H1 (cell line): ENCODE measurements at regions not wholly inside any gene's neighbourhood (a gene's known extent, or its start where the extent isn't known, plus 50 kb on each side); places are given as distances from the start of the nearest gene placed in this dataset.
A peak's percentile ranks its signal among the peaks of the same experiment; 100 is the strongest.

ENCODE experiments used
- CTCF ChIA-PET: fragments of 300-600 bp; sonication (Branson Sonifier 250); formaldehyde crosslinking; loops from one replicate; lab custom pipeline; 2021; ENCODE audit not compliant: partially characterized antibody; lab: Charles Lee
- POLR2A ChIA-PET: fragments of 300-600 bp; sonication (Branson Sonifier 250); formaldehyde crosslinking; loops from one replicate; lab custom pipeline; 2021; ENCODE audit warnings: inconsistent platforms; ENCODE audit not compliant: partially characterized antibody; lab: Charles Lee
- DNase-seq, 2 experiments: peaks; one replicate each; pipeline versions ENCODE4 v3.0.0 to v3.0.0-alpha.2; 2010 to 2022; ENCODE audit warnings: low spot score in 2 of 2, low read depth in 1 of 2, mixed read lengths in 1 of 2
- FAIRE-seq: peaks from 2 replicates; lab custom pipeline; 2011; peaks lifted over from hg19 to GRCh38; lab: Jason Lieb, UNC
- H2AFZ ChIP-seq: 2 replicates; pipeline ENCODE4 v1.8.1; 2012; ENCODE audit warnings: low read length, inconsistent platforms
- H2AK5ac ChIP-seq: 2 replicates; pipeline ENCODE4 v1.6.1; 2013; ENCODE audit warnings: low read depth, low read length
- H2BK120ac ChIP-seq: replicated peaks from 2 replicates; pipeline ENCODE3; 2013; ENCODE audit warnings: low read depth, low read length, inconsistent platforms
- H2BK12ac ChIP-seq: 2 replicates; pipeline ENCODE4 v1.6.1; 2013; ENCODE audit warnings: low read depth, low read length
- H2BK15ac ChIP-seq: 2 replicates; pipeline ENCODE4 v1.6.1; 2013; ENCODE audit warnings: low read length
- H2BK20ac ChIP-seq: 2 replicates; pipeline ENCODE4 v1.6.1; 2013; ENCODE audit warnings: low read length
- H2BK5ac ChIP-seq: 2 replicates; pipeline ENCODE4 v1.6.1; 2013; ENCODE audit warnings: low read depth, low read length
- H3K14ac ChIP-seq: 2 replicates; pipeline ENCODE4 v1.6.1; 2013; ENCODE audit warnings: inconsistent platforms; ENCODE audit not compliant: insufficient read length
- H3K18ac ChIP-seq: 2 replicates; pipeline ENCODE4 v1.6.1; 2013; ENCODE audit warnings: low read length; ENCODE audit errors: extremely low read depth
- H3K23ac ChIP-seq: 2 replicates; pipeline ENCODE4 v1.6.1; 2013; ENCODE audit warnings: inconsistent platforms; ENCODE audit not compliant: insufficient read length
- H3K23me2 ChIP-seq: 2 replicates; pipeline ENCODE4 v1.6.1; 2013; ENCODE audit warnings: low read depth, low read length
- H3K27ac ChIP-seq: 2 replicates; pipeline ENCODE4 v1.6.1; 2011; ENCODE audit warnings: low read depth, low read length, inconsistent platforms
- H3K27me3 ChIP-seq, 4 experiments: replicated peaks in 1 of 4; 1 replicate in 1 of 4; 2 replicates in 3 of 4; pipeline versions ENCODE4 v1.6.1 to v1.8.1; 2011 to 2013; ENCODE audit warnings: low read length in 3 of 4, mild to moderate bottlenecking in 3 of 4, inconsistent platforms in 2 of 4, mixed read lengths in 2 of 4, moderate library complexity in 1 of 4; ENCODE audit not compliant: control insufficient read depth in 3 of 4, insufficient read depth in 3 of 4; ENCODE audit errors: extremely low read depth in 1 of 4
- H3K36me3 ChIP-seq, 4 experiments: 2 replicates each; pipeline versions ENCODE4 v1.6.1 to v1.8.1; 2011 to 2013; ENCODE audit warnings: mild to moderate bottlenecking in 4 of 4, low read length in 3 of 4, moderate library complexity in 2 of 4, control low read depth in 1 of 4, inconsistent platforms in 1 of 4; ENCODE audit not compliant: insufficient read depth in 4 of 4, control insufficient read depth in 2 of 4
- H3K4ac ChIP-seq: replicated peaks from 2 replicates; pipeline ENCODE3; 2013; ENCODE audit warnings: low read length, low read depth, mixed read lengths, inconsistent platforms; ENCODE audit not compliant: insufficient read length
- H3K4me1 ChIP-seq, 4 experiments: replicated peaks in 1 of 4; 1 replicate in 1 of 4; 2 replicates in 3 of 4; pipeline versions ENCODE4 v1.6.1 to v1.8.1; 2011 to 2013; ENCODE audit warnings: low read length in 3 of 4, inconsistent platforms in 2 of 4, mixed read lengths in 1 of 4; ENCODE audit not compliant: insufficient read depth in 4 of 4, control insufficient read depth in 3 of 4
- H3K4me2 ChIP-seq, 2 experiments: 2 replicates each; pipeline versions ENCODE4 v1.6.1 to v1.8.1; 2011 to 2013; ENCODE audit warnings: low read depth in 2 of 2, low read length in 2 of 2, control low read depth in 1 of 2, inconsistent platforms in 1 of 2, mild to moderate bottlenecking in 1 of 2; ENCODE audit not compliant: insufficient read depth in 1 of 2
- H3K4me3 ChIP-seq, 4 experiments: fragments of 200-600, 300-600 bp in 1 of 4; sonication (generic), shearing (Covaris generic), sonication (Bioruptor Twin) in 1 of 4; 2 replicates each; pipeline versions ENCODE4 v1.5.1 to v1.8.1; 2011 to 2016; ENCODE audit warnings: low read length in 4 of 4, low read depth in 3 of 4, control low read depth in 2 of 4, inconsistent platforms in 2 of 4, mild to moderate bottlenecking in 2 of 4, mixed read lengths in 1 of 4, moderate library complexity in 1 of 4; ENCODE audit not compliant: insufficient read depth in 2 of 4; ENCODE audit errors: extremely low read depth in 1 of 4
- H3K56ac ChIP-seq: replicated peaks from 2 replicates; pipeline ENCODE3; 2013; ENCODE audit warnings: low read depth, mild to moderate bottlenecking, mixed read lengths, low read length, inconsistent platforms; ENCODE audit not compliant: insufficient read length
- H3K79me1 ChIP-seq: 2 replicates; pipeline ENCODE4 v1.6.1; 2013; ENCODE audit warnings: low read depth, low read length, control low read depth
- H3K79me2 ChIP-seq, 2 experiments: 2 replicates each; pipeline versions ENCODE4 v1.6.1 to v1.8.1; 2012 to 2013; ENCODE audit warnings: low read length in 2 of 2, mild to moderate bottlenecking in 2 of 2, inconsistent platforms in 1 of 2; ENCODE audit not compliant: insufficient read depth in 2 of 2, control insufficient read depth in 1 of 2
- H3K9ac ChIP-seq, 4 experiments: replicated peaks in 1 of 4; 1 replicate in 1 of 4; 2 replicates in 3 of 4; pipeline versions ENCODE4 v1.6.1 to v1.8.1; 2011 to 2013; ENCODE audit warnings: low read depth in 3 of 4, low read length in 3 of 4, control low read depth in 2 of 4, mild to moderate bottlenecking in 2 of 4, moderate library complexity in 2 of 4, inconsistent platforms in 1 of 4; ENCODE audit errors: extremely low read depth in 1 of 4
- H3K9me3 ChIP-seq, 2 experiments: 2 replicates each; pipeline versions ENCODE4 v1.6.1 to v1.8.1; 2012 to 2013; ENCODE audit warnings: mild to moderate bottlenecking in 2 of 2, moderate library complexity in 2 of 2, control low read depth in 1 of 2, inconsistent platforms in 1 of 2, low read depth in 1 of 2, low read length in 1 of 2, mixed read lengths in 1 of 2; ENCODE audit not compliant: insufficient read depth in 2 of 2
- H4K20me1 ChIP-seq, 2 experiments: replicated peaks in 1 of 2; 2 replicates each; pipeline versions ENCODE3 to v1.8.1; 2011 to 2013; ENCODE audit warnings: inconsistent platforms in 2 of 2, low read length in 2 of 2, mild to moderate bottlenecking in 1 of 2; ENCODE audit not compliant: insufficient read depth in 2 of 2, control insufficient read depth in 1 of 2
- H4K5ac ChIP-seq: 2 replicates; pipeline ENCODE4 v1.6.1; 2013; ENCODE audit warnings: low read length, low read depth, mixed read lengths, inconsistent platforms; ENCODE audit not compliant: insufficient read length
- H4K8ac ChIP-seq: 2 replicates; pipeline ENCODE4 v1.8.0; 2013; ENCODE audit warnings: mild to moderate bottlenecking, moderate library complexity, low read length, inconsistent platforms; ENCODE audit not compliant: insufficient read depth; ENCODE audit errors: extremely low read depth
- H4K91ac ChIP-seq: replicated peaks from 2 replicates; pipeline ENCODE3; 2013; ENCODE audit warnings: low read length, mixed read lengths, inconsistent platforms; ENCODE audit not compliant: insufficient read length
- HDAC6 ChIP-seq: IDR thresholded peaks from one replicate; pipeline ENCODE4 v1.7.1; 2012; ENCODE audit warnings: low read depth, mild to moderate bottlenecking, inconsistent platforms, low read length, moderate library complexity
- JUND ChIP-seq: IDR thresholded peaks from 2 replicates; pipeline ENCODE4 v1.6.1; 2011; ENCODE audit warnings: mild to moderate bottlenecking, improper control_type of control experiment, low read length
- KDM1A ChIP-seq: fragments of 200-600, 300-600 bp; sonication (generic); IDR thresholded peaks from 2 replicates; pipeline ENCODE4 v1.7.1; 2016; ENCODE audit warnings: mild to moderate bottlenecking, low read length, borderline replicate concordance
- WGBS, 2 experiments: shearing (Covaris generic) in 1 of 2; methylation state at CpG; one replicate each; pipeline versions ENCODE4 v1.1.6 to v1.1.7; 2013 to 2015; ENCODE audit warnings: low lambda C conversion rate in 2 of 2, mixed read lengths in 2 of 2, inconsistent platforms in 1 of 2, low coverage in 1 of 2, missing lambda C conversion rate in 1 of 2; ENCODE audit not compliant: insufficient replicate concordance in 2 of 2, insufficient coverage in 1 of 2, insufficient read length in 1 of 2; ENCODE audit errors: extremely low coverage in 1 of 2, missing lambda C conversion rate in 1 of 2; 5-methylcytosine and 5-hydroxymethylcytosine counted together
- TF ChIP-seq, protein P1 (sequence below): IDR thresholded peaks from 2 replicates; pipeline ENCODE4 v1.6.1; 2012; ENCODE audit warnings: low read length, inconsistent platforms

DNA sequence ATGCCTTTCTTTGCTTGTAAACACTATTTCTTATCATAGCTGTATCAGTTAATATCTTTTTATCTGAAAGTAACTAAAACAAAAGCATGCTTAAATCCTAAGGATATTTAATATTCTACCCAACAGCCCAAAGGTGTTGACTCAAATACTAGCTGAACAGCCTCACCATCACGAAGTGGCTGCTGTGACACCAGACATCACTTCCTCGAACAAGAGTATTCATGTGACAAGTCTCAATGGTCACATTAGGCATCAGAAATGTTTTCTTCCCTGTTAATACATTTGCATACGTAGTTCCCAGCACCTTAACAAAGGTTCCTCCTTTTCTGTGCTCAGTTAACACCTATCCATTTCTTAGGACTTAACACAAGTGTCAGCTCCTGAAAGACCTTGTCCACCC is 193.8 kb upstream of the DYNLRB2 start:
- no peak overlapping the region for H2BK12ac ChIP-seq
- H3K36me3 ChIP-seq: no peaks in the 10 kb centered on the region
- no peak overlapping the region for H3K4ac ChIP-seq
- no peaks in the 10 kb centered on the region for H3K79me1 ChIP-seq
- H3K79me2 ChIP-seq: no peaks in the 10 kb centered on the region
- no peak overlapping the region for H4K5ac ChIP-seq
- TF ChIP-seq, protein P1, sequence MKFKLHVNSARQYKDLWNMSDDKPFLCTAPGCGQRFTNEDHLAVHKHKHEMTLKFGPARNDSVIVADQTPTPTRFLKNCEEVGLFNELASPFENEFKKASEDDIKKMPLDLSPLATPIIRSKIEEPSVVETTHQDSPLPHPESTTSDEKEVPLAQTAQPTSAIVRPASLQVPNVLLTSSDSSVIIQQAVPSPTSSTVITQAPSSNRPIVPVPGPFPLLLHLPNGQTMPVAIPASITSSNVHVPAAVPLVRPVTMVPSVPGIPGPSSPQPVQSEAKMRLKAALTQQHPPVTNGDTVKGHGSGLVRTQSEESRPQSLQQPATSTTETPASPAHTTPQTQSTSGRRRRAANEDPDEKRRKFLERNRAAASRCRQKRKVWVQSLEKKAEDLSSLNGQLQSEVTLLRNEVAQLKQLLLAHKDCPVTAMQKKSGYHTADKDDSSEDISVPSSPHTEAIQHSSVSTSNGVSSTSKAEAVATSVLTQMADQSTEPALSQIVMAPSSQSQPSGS: no peak
- no peak for TF ChIP-seq HDAC6
- TF ChIP-seq JUND: no peak
- TF ChIP-seq KDM1A: peak; percentile 69; the same call in 1 of the 2 replicates
- no peak overlapping the region for H2BK15ac ChIP-seq
- H3K14ac ChIP-seq: no peak overlapping the region
- no peak overlapping the region for H2BK5ac ChIP-seq
- no peak overlapping the region for H3K27ac ChIP-seq
- no peak overlapping the region for H3K9ac ChIP-seq
- no peak overlapping the region for H2BK20ac ChIP-seq
- no peak overlapping the region for H2BK120ac ChIP-seq
- POLR2A ChIA-PET: no interaction called here
- WGBS, 2 experiments: 93% methylated on average over 3 of the region's 3 CpGs; no CpG with 5 or more reads in 1 of the 2 experiments
- no peak overlapping the region for H3K18ac ChIP-seq
- CTCF ChIA-PET: interaction anchor here (1.1 kb wide), 1 partner anchor 30 kb away, joined by 3 read pairs; no protein-coding TSS in a partner anchor
- H3K27me3 ChIP-seq: no peaks in the 10 kb centered on the region
- DNase-seq (no peak), FAIRE-seq (no peak)
- H3K4me3 ChIP-seq: no peak overlapping the region
- H3K56ac ChIP-seq: no peak overlapping the region
- H3K23ac ChIP-seq: no peak overlapping the region
- no peaks in the 10 kb centered on the region for H4K20me1 ChIP-seq
- no peak overlapping the region for H2AFZ ChIP-seq
- no peak overlapping the region for H3K4me2 ChIP-seq
- no peak overlapping the region for H4K8ac ChIP-seq
- no peaks in the 10 kb centered on the region for H3K9me3 ChIP-seq
- H2AK5ac ChIP-seq: no peak overlapping the region
- no peaks in the 10 kb centered on the region for H3K23me2 ChIP-seq
- H3K4me1 ChIP-seq: no peaks in the 10 kb centered on the region
- H4K91ac ChIP-seq: no peak overlapping the region
